GM23248 (cell line): ENCODE measurements at regions not wholly inside any gene's neighbourhood (a gene's known extent, or its start where the extent isn't known, plus 50 kb on each side); places are given as distances from the start of the nearest gene placed in this dataset.

Experiments used
- EZH2 ChIP-seq: fragments of 200-600 bp; sonication (generic); IDR thresholded peaks from 2 replicates; pipeline ENCODE4 v1.6.1; 2018; ENCODE audit warnings: antibody characterized with exemption, mild to moderate bottlenecking; ENCODE audit not compliant: insufficient read depth, poor library complexity, severe bottlenecking
- EZH2phosphoT487 ChIP-seq: fragments of 200-600 bp; sonication (generic); IDR thresholded peaks from 2 replicates; pipeline ENCODE4 v1.6.1; 2018; ENCODE audit warnings: antibody characterized with exemption, moderate library complexity, mild to moderate bottlenecking, low read depth; ENCODE audit not compliant: insufficient read depth

- TF ChIP-seq EZH2 = no peak
- TF ChIP-seq EZH2phosphoT487 = no peak
Measured at GRCh38 chr3:159472611-159473010, 516.0 kb upstream of the IL12A start.
